ENCODE measurements at regions not wholly inside any gene's neighbourhood (a gene's known extent, or its start where the extent isn't known, plus 50 kb on each side); places are given as distances from the start of the nearest gene placed in this dataset.

DNA sequence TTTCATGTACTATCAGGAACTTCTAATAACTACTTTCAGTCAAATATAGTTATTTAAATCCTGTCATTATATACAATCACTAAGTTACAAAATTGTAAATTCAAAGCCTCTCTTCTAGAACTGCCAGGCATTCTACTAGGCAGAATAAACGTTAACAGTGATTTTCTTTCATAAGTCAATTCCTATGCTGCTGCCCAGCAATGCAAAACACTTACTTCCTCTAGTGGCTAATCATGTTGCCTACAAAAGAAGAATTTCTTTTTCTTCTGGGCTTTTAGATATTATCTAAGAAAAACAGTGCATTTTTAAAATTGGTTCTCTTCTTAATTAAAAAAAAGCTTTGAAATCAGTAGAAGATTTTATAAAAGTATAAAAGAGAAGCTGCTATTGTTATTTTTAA, 509.8 kb upstream of the ADAMTS5 start:
- DNase-seq (ENCODE audit: low read depth in 2 of 2): no peak

DNA sequence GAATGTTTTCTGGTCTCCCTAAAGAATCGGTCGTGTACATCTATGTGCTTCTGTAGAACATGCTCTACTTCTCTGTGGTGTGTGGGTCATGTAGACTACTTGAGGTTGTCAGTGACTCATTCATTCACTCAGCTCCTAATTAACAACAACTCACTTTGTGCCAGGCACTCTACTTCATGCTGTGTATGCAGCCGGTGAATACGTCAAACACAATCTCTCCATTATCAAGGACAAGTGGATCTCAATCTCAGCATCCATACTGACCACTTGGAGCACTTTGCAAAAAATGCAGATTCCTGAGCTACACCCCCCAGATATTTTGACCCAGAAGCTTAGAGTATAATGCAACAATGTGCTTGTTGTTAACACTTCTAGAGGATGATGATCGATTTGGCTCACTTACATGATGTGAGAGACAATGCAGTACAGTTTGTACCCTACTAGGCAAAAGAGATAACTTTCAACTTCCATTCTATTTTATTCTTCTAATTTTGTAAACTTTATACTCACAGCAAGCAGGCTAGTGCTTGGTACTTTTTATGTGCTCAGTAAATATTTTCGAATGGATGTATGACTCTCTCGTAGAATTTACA, 508.6 kb upstream of the ADAMTS5 start:
- DNase-seq (ENCODE audit: low read depth in 2 of 2): no peak

DNA sequence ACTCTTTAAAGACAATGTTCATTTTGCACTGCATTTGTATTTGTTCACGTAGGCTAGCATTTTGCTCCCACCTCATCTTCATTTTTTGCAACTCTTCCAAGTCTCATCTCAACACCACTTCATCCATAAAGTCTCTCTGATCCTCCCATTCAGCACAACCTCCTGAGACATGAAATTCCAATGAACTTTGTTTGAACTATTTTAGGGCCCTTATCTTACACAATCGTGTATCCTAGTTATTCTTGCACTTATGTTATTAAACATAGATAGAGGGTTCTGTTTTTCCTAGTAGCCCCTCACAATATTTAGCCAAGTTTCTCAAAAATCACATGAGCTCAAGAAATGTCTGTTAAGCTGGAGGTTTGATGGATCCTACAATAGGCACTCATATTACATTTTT, 500.5 kb upstream of the ADAMTS5 start:
- DNase-seq (ENCODE audit: low read depth in 2 of 2): no peak

DNA sequence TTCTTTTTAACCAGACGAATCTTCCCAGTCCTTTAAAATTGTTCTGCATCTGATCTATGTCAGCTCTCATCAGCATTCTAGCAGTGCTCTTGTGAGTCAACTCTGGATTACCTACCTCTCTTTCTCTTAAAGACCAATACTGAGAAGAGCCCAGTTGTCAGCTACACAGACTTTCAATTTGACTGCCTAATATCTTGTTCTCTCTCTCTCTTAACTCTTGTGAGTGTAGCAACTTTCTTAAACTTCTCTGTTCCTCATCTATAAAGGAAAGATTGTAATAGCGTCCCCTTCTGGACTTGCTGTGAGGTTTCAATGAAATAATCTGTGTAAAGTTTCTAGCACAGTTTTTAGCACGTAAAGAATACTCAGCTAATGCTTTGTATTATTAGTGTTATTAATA, 499.3 kb upstream of the ADAMTS5 start:
- no peak for DNase-seq (ENCODE audit: low read depth in 2 of 2)

DNA sequence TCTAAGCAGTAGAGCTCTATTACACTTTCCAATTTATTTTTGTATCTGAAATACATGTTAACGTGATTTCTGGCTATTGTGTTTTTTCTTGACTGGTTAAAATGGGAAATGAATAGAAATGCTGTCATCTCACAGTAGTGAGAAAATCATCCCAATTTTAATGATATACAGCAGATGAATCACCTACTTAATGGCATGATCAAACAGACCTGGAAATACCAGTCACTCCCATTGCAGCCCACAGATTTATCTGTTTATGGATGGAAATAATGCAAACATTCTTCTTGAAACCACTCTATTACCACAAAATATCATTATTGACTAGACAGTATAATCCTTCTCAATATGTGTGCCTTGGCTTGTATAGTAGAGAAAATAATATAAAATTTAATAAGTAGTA, 497.8 kb upstream of the ADAMTS5 start:
- no peak for DNase-seq (ENCODE audit: low read depth in 2 of 2)

DNA sequence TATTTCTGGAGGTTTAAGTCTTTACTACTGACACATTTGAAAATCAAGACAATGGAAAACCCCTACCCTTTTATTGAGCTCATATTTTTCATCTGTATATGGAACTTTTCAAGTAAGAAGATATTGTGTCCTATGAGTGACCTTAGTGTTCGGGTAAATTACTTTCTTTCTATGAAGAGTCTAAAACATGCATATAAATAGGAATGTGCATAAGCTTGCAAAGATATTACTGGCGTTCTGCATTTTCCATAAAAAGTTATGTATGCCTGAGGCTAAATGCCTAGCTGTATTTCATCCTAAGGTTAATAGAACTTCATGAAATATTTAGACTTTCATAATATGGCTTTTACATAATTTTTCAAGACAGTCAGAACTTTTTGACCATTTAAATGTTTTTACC, 495.8 kb upstream of the ADAMTS5 start:
- DNase-seq (ENCODE audit: low read depth in 2 of 2): no peak

DNA sequence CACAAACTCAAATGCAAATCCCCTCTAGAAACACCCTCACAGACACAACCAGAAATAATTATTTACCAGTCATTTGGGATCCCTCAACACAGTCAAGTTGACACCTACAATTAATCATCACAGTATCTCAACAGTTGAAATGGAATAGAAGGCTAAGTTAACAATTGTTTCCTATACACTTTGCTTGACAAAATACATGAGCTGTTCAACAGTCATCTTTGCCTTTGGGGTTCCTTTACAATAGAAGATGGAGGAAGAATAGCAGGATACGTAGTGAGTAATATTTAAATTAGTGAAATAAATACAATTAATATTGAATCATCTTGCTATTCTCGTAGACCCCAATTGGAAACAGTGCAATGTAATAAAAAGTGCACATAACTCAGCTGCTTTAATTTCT, 487.3 kb upstream of the ADAMTS5 start:
- DNase-seq (ENCODE audit: low read depth in 2 of 2): no peak

DNA sequence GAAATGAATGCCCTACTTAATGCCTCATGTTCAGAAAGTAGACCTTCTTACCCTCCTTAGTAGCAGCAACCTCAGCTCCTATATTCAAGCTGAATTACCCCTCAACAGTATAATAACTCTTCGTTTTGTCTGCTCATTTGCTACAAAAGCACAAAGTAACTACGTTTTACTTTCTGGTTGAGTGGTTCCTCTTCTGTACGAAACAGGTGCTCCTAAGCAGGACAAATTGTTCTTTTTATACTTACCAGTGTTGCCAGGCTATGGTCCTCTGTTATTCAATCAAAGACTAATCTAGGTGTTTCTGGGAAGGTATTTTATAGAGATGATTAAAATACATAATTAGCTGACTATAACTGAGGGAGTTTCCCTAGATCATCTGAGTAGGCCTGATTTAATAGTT, 484.2 kb upstream of the ADAMTS5 start:
- DNase-seq (ENCODE audit: low read depth in 2 of 2): no peak

DNA sequence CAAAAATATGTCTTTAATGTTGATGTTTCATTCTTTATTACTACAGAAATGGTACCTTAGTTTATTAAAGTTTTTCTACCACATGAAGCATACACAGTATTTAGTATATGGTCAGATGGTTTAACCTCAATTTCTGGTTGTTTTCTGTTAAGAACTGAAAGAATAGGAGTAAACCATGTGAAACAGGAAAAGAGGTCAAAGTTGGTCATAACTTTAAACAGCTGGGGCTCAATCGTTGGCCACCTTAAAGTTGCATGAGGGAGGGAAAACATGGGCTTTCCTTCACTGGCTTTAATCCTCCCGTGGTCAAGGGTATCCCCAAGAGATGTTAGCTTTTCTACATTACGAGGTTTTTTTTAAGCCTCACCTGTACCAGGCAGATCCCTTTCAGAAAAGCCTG, 483.3 kb upstream of the ADAMTS5 start:
- no peak for DNase-seq (ENCODE audit: low read depth in 2 of 2)

DNA sequence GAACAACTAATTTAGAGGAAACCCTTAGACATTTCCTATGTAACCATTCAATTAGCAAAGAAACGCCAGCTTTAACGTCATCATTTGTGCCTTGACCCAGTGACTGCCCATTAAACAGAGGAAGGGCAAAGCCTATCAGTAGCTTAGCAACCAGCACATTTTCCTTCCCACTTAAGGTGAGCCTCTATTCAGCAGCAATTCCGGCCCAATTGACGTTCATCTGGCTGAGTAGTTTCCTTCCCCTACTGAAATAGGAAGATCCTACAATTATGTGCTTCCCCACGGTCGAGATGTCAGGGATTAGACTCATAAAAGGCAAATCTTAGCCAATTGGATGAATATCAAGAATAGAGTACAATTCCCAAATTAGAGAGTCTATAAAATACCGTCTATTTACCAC, 482.1 kb upstream of the ADAMTS5 start:
- peak in 1 of 2 donors; percentile 35 for DNase-seq (ENCODE audit: low read depth in 2 of 2)

DNA sequence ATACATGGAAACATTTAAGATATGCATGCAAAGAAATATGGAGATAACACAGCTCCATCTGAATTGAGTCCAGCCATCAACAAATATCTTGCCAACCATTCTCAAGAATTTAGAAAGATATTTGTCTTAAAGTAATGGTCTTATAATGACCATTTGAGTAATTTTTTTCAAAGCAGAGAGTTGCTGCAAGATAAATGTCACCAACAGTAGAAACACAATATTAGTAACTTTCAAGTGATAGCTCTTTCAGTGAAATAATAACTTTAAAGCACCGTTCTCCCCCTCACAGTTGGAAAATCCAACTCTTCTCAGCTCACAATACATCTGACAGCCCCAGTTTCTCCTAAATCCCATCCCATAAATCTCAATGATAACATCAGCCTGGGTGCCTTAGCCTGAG, 481.0 kb upstream of the ADAMTS5 start:
- no peak for DNase-seq (ENCODE audit: low read depth in 2 of 2)

DNA sequence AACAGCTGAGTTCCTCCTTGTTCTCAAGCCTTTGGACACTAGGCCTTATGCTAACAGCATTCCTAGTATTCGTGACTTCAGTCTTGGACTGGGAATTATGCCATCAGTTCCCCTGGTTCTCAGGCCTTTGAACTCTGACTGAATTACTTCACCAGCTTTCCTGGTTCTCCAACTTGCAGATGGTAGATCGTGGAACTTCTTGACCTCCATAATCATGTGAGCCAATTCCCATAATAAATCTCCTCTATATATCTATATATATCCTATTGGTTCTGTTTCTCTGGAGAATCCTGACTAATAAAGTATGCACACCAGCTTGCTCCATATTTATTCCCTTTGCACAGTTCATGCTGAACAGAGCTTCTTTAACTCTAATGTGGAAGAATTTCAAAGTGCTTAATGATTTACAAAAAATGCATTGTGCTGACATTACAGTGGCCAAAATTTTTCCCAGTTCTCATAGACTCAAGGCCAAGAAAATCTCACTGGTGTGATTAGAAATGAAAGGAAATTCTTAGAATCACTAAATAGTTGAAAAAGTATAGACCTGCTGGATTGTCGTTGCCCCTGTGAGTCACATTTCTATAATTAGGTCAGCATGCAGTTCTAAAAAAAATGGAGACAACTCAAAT, 462.9 kb upstream of the ADAMTS5 start:
- no peak for DNase-seq (ENCODE audit: low read depth in 2 of 2)

DNA sequence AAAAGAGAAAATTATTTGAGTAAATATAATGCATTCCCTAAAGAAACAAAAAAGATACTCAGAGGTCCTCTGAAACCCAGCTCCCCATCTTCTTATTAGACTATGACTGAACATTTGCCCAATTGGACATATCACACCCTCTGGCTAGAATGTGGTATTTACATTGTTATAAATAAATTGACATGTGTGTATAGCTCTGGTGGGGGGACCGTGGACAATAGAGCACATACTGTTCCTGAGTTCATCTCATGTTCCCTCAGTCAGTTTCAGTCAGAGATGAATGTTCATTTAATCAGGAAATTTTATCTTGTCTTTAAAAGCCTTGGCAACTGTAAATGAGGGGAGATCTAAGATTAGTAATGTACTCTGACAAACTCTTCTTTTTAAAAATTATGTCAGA, 459.3 kb upstream of the ADAMTS5 start:
- no peak for DNase-seq (ENCODE audit: low read depth in 2 of 2)

DNA sequence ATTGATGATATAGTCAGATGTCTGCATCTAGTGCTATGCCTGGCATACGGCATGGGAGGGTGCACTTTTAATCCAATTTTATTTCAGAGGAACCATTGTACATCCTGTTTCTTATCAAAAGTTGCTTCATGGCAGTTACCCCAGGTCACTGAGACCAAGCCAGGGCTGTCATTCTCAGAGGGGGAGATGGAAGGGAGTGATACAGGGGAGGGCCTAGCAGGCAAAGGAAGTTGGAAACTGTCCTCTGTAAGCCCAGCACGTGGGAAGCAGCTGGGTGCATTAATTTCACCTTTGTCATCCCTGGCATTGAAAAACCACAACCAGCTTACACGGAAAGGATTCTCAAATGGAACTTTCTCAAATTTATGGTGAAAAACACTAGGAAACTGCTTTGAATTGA, 458.7 kb upstream of the ADAMTS5 start:
- peak in 1 of 2 donors; percentile 7 for DNase-seq (ENCODE audit: low read depth in 2 of 2)

DNA sequence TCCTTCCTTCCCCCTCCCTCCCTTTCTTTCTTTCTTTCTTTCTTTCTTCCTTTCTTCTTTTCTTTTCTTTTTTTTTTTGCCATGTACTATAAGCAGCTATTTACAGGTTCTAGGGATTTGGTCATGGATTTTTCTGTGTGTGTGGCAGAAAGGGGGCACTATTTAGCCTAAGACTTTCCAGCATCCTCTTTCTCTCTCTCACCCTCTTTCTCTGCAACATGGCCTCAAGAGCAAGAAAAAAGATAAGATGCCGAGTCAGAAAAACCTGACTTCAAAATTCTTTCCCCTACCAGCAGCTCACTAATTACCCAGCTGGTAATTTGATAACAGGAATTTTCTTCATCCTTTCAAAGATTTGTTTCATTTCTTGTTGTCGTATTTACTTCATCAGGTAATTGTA, 458.3 kb upstream of the ADAMTS5 start:
- DNase-seq (ENCODE audit: low read depth in 2 of 2): no peak

DNA sequence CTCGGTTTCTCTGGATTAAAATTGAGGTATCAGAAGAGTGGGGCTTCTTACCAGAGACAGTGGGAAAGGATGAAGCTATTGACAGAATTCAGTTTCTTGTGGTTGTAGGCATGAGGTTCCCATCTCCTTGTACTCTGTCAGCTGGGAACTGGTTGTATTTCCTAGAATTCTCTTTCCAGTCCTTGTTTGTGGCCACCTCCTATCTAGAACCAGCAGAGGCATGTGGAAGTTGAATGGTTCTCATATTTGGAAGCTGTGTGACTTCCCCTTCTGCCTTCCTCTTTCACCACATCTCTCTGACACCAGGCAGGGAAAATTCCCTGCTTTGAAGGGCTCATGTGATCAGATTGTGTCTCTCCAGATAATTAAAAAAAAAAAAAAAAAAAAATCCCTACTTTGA, 457.7 kb upstream of the ADAMTS5 start:
- DNase-seq (ENCODE audit: low read depth in 2 of 2): no peak

DNA sequence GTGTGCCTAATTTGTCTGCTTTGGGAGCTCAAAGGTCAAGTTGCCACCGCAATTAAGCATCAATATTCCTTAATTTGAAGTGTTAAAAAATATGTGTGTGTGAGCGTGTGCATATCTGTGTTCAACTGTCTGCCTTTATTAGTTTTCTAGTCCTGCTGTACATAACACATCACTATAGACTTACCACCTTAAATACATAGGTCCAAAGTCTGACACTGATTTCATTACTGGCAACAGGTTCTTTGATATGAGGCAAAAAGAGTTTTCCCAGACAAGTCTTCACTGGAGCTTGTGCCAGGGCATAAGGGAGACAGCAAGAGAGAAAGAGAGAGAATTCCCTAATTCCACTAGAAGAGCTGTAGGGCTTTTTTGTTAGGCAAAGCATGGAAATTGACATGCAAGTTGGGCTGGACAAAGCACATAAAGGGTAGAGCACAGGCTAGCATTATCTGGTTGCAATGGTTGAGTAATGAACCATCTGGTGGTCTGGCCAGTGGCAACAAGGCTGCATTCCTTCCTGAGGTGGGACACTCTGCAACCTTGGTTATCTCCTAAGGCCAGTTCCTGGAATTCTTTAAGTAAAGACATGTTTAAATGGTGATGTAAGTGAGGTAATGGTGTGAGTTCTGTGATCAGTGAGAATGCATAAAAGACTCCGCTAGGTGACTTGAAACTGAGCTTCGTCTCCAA, 457.2 kb upstream of the ADAMTS5 start:
- no peak for DNase-seq (ENCODE audit: low read depth in 2 of 2)

DNA sequence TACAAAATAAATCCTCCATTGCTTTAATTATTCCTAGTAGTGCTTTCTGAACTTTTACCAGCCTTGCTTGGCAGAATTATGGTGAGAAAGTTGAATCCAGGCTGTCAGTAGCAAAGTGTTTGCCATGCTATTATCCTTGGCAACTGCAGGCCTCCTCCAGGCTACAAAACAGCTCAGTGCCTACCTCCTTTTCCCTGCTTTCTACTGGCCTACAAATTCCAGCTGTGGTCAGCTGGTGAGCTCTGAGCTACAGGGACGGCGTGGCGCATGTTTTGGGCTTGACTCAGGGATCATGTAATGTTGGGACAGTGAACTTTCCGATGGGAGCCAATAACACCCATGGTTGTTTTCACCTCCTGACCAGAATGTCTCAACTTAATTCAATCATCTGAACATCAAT, 456.1 kb upstream of the ADAMTS5 start:
- DNase-seq (ENCODE audit: low read depth in 2 of 2): no peak

DNA sequence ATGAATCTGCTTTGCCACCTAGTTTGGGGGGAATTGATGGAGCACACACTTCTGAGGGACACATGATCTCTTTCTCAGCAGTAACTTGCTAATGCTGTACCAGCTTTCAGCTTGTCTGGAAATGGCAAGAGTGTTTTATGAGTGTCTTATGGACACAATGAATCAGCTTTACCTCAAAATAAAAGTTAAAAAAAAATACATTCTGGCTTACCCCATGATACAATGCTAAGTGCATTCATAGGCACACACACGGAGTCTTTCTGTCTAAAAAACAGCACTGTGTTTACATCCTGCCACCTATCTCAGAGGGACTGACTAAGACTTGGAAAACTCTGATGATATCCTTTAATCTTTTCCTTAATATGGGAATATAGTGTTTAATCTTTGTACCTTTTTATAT, 455.5 kb upstream of the ADAMTS5 start:
- no peak for DNase-seq (ENCODE audit: low read depth in 2 of 2)

DNA sequence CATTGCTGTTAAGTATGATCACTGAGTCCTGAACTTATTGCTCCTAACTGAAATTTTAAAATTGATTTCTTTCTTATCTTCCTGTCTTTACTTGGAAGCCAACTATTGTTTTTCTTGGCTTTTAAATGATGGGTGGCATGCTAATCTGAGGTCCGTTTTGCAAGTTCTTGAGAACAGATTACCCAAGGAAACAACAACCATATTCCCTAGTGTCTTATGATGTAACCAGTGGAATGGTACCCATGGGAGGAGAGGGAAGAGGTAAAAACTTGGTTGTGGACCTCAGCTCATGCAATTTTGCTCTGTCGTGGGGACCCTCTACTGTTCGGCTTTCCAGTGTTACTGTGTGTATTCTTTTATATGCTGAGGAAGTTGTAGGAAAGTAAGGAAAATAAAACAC, 454.8 kb upstream of the ADAMTS5 start:
- no peak for DNase-seq (ENCODE audit: low read depth in 2 of 2)

DNA sequence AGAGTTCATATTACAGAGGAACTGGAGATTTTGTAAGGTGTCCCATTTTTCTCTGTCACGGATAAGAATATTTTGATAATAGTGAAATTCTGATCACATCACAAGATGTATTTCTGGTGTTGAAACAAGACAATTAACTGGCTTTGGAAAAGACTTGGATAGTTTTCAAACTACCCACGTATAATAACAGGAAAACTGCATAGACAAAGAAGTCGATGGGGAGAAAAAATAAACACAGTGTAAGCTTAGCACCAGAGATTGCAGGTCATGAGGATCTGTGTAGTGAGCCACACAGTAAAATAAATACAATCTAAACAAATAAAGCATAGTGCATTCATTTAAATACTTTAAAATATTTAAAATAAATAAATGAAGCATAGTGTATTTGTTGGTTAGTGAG, 452.3 kb upstream of the ADAMTS5 start:
- no peak for DNase-seq (ENCODE audit: low read depth in 2 of 2)

DNA sequence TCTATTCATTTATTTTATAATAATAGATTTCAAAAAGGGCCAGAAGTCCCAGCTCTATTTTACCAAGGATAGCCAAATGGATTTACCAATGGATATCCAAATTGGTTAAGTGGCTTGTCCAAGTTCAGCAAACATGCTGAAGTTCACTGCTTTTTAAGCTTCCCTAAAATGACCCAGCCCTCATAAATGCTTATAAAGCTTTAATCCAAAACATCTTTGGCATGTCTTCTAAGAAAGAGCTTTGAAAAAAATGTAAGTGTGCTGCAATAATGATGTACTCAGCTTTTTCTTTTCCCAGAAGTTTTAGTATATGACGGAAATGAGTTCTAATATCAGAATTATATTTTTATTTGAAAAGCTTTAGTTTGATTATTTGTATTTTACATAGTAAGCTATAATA, 451.5 kb upstream of the ADAMTS5 start:
- DNase-seq (ENCODE audit: low read depth in 2 of 2): no peak

DNA sequence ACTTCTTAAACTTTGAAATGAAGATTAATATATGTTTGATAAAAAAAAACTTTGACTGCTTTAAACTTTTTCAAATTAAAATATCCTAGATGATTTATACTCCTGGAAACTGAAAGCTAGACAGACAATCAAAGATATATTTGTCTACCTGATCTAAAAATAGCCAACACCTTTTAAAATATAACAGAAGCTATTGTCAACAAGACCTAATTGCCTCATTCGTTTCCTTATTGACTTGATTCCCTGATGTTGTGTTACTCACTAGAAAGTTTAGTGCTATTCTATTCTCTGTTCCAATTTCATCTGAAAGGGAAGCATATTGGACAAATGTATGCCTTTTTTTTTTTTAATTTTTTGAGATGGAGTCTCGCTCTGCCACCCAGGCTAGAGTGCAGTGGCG, 445.6 kb upstream of the ADAMTS5 start:
- no peak for DNase-seq (ENCODE audit: low read depth in 2 of 2)

Measured in lung microvascular endothelial cell (primary cell).